RPMI8226 (cell line): ENCODE measurements at regions not wholly inside any gene's neighbourhood (a gene's known extent, or its start where the extent isn't known, plus 50 kb on each side); places are given as distances from the start of the nearest gene placed in this dataset.

Experiments
- DNase-seq: peaks from one replicate; pipeline ENCODE4 v3.0.0-alpha.2; 2015

DNA sequence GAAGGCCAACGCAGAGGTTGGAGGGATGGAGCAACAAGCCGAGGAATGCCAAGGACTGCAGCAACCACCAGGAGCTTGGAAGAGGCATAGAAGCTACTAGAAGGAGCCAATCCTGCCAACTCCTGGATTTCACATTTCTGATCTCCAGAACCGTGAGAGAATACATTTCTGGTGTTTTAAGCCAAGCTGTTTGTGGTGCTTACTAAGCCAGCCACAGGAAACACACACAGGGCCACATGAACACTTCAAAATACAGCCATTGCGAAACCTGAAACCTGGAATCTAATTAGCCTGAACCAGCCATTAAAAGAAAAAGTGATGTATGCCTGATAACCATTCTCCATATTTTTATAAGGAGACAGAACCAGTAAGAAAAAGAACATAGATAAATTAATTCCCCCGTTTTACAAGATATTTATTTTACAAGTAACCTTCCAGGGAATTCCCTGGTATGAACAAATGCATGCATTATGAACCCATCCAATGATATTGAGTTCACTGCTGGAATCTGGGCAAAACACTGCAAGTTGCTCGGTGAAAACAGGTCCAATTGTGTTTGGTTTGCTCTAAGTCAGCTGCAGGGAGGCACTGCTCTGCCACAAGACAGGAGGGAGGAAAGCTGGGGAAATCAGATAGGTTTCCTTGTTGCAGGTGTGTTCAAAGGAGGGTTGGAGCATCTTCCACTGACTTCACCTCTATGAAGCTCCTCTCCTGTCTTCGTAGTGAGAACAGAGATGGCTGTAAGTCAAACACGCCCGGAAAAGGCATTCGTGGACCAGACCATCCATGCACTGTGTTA, 70.2 kb downstream of the ETS2 start:
- DNase-seq, result no peak
